ENCODE measurements at regions not wholly inside any gene's neighbourhood (a gene's known extent, or its start where the extent isn't known, plus 50 kb on each side); places are given as distances from the start of the nearest gene placed in this dataset.
"Not testable (repeated sequence)": the region's sequence is repeated elsewhere in the genome, so short reads cannot be mapped to it uniquely, and the experiment has no call there.

- H4K91ac ChIP-seq (replicated peaks; ENCODE audit: insufficient read length, low read length); FAIRE-seq; H4K20me1 ChIP-seq (replicated peaks in 1 of 2; ENCODE audit: control insufficient read depth in 1 of 2, insufficient read depth in 2 of 2, low read length in 2 of 2); CTCF ChIA-PET (ENCODE audit: partially characterized antibody); H3K14ac ChIP-seq (ENCODE audit: insufficient read length); H3K27me3 ChIP-seq (replicated peaks in 1 of 4; ENCODE audit: control insufficient read depth in 3 of 4, extremely low read depth in 1 of 4, insufficient read depth in 3 of 4, low read length in 3 of 4); H2BK120ac ChIP-seq (replicated peaks; ENCODE audit: low read depth, low read length); H3K9ac ChIP-seq (replicated peaks in 1 of 4; ENCODE audit: extremely low read depth in 1 of 4, low read depth in 3 of 4, low read length in 3 of 4); H2BK12ac ChIP-seq (ENCODE audit: low read depth, low read length); H3K27ac ChIP-seq (ENCODE audit: low read depth, low read length); H3K79me2 ChIP-seq (ENCODE audit: control insufficient read depth in 1 of 2, insufficient read depth in 2 of 2, low read length in 2 of 2); H4K5ac ChIP-seq (ENCODE audit: insufficient read length, low read depth, low read length); H3K4me3 ChIP-seq (ENCODE audit: extremely low read depth in 1 of 4, insufficient read depth in 2 of 4, low read depth in 3 of 4, low read length in 4 of 4); H3K36me3 ChIP-seq (ENCODE audit: control insufficient read depth in 2 of 4, insufficient read depth in 4 of 4, low read length in 3 of 4); DNase-seq (ENCODE audit: low read depth in 1 of 2, low spot score in 2 of 2); H3K4me1 ChIP-seq (replicated peaks in 1 of 4; ENCODE audit: control insufficient read depth in 3 of 4, insufficient read depth in 4 of 4, low read length in 3 of 4); H2BK5ac ChIP-seq (ENCODE audit: low read depth, low read length); H3K79me1 ChIP-seq (ENCODE audit: low read depth, low read length); H4K8ac ChIP-seq (ENCODE audit: extremely low read depth, insufficient read depth, low read length); H2BK15ac ChIP-seq (ENCODE audit: low read length); H3K4me2 ChIP-seq (ENCODE audit: insufficient read depth in 1 of 2, low read depth in 2 of 2, low read length in 2 of 2); H3K56ac ChIP-seq (replicated peaks; ENCODE audit: insufficient read length, low read depth, low read length); H3K4ac ChIP-seq (replicated peaks; ENCODE audit: insufficient read length, low read depth, low read length); H3K18ac ChIP-seq (ENCODE audit: extremely low read depth, low read length); H3K23me2 ChIP-seq (ENCODE audit: low read depth, low read length); H3K23ac ChIP-seq (ENCODE audit: insufficient read length); H2BK20ac ChIP-seq (ENCODE audit: low read length); POLR2A ChIA-PET (ENCODE audit: partially characterized antibody); H2AFZ ChIP-seq (ENCODE audit: low read length); H2AK5ac ChIP-seq (ENCODE audit: low read depth, low read length): not testable (repeated sequence)
- peaks cover 51 to 91% of the 10 kb centered on the region in 2 experiments for H3K9me3 ChIP-seq (ENCODE audit: insufficient read depth in 2 of 2, low read depth in 1 of 2, low read length in 1 of 2)
- 11% methylated on average over 1 of the region's 1 CpG; no CpG with 5 or more reads in 1 of the 2 experiments for WGBS, 2 experiments (ENCODE audit: extremely low coverage in 1 of 2, insufficient coverage in 1 of 2, insufficient read length in 1 of 2, insufficient replicate concordance in 2 of 2, low coverage in 1 of 2, low lambda C conversion rate in 2 of 2, missing lambda C conversion rate in 1 of 2)
These were observed 84.8 kb downstream of the TRIM43 start for GRCh38 chr2:95676573-95676972.

Data from H1 (cell line).